CD4-positive, alpha-beta memory T cell (primary cell): ENCODE measurements at regions not wholly inside any gene's neighbourhood (a gene's known extent, or its start where the extent isn't known, plus 50 kb on each side); places are given as distances from the start of the nearest gene placed in this dataset.

Experiments
- CTCF ChIA-PET: fragments of 350-600 bp; sonication (Branson Sonifier 250); formaldehyde crosslinking; loops from one replicate; lab custom pipeline; 2021; ENCODE audit warnings: inconsistent platforms; ENCODE audit not compliant: partially characterized antibody; lab: Charles Lee
- POLR2A ChIA-PET: fragments of 350-600 bp; sonication (Branson Sonifier 250); formaldehyde crosslinking; loops from one replicate; lab custom pipeline; 2021; ENCODE audit not compliant: partially characterized antibody; lab: Charles Lee
- DNase-seq, 5 donors: peaks; one replicate each; pipeline versions ENCODE4 v3.0.0 to v3.0.0-alpha.2; 2020 to 2022; ENCODE audit warnings: mixed read lengths in 1 of 5
- H3K27ac ChIP-seq: one replicate; pipeline ENCODE4 v1.7.0; 2013; ENCODE audit warnings: low read depth, low read length
- H3K27me3 ChIP-seq: 2 replicates; pipeline ENCODE4 v1.7.0; 2013; ENCODE audit warnings: mild to moderate bottlenecking, low read length, moderate library complexity; ENCODE audit not compliant: insufficient read depth
- H3K36me3 ChIP-seq: 2 replicates; pipeline ENCODE4 v1.7.0; 2013; ENCODE audit warnings: mild to moderate bottlenecking, low read length, moderate library complexity; ENCODE audit not compliant: insufficient read depth
- H3K4me1 ChIP-seq: 2 replicates; pipeline ENCODE4 v1.7.0; 2013; ENCODE audit warnings: mild to moderate bottlenecking, low read length, moderate library complexity; ENCODE audit not compliant: insufficient read depth
- H3K4me3 ChIP-seq, 2 donors: one replicate each; pipeline ENCODE4 v1.7.0; 2013; ENCODE audit warnings: low read length in 2 of 2, mild to moderate bottlenecking in 1 of 2
- H3K9me3 ChIP-seq, 2 donors: one replicate each; pipeline ENCODE4 v1.7.0; 2013; ENCODE audit warnings: low read length in 2 of 2, control low read depth in 1 of 2; ENCODE audit not compliant: control insufficient read depth in 1 of 2
- H3K27ac Mint-ChIP-seq, 7 donors: one replicate each; pipeline ENCODE4 v1.8.0; 2020 to 2021; ENCODE audit warnings: mixed read lengths in 7 of 7, mild to moderate bottlenecking in 6 of 7, inconsistent platforms in 3 of 7, moderate library complexity in 3 of 7
- H3K27me3 Mint-ChIP-seq, 2 donors: one replicate each; pipeline ENCODE4 v1.8.0; 2020 to 2021; ENCODE audit warnings: mixed read lengths in 2 of 2
- H3K36me3 Mint-ChIP-seq, 2 donors: one replicate each; pipeline ENCODE4 v1.8.0; 2020 to 2021; ENCODE audit warnings: mixed read lengths in 2 of 2, inconsistent platforms in 1 of 2, mild to moderate bottlenecking in 1 of 2
- H3K4me1 Mint-ChIP-seq, 4 donors: one replicate each; pipeline ENCODE4 v1.8.0; 2020 to 2021; ENCODE audit warnings: mixed read lengths in 4 of 4, mild to moderate bottlenecking in 1 of 4
- H3K4me3 Mint-ChIP-seq, 8 donors: one replicate each; pipeline ENCODE4 v1.8.0; 2020 to 2021; ENCODE audit warnings: mixed read lengths in 8 of 8, mild to moderate bottlenecking in 7 of 8, moderate library complexity in 6 of 8, inconsistent platforms in 3 of 8
- H3K9me3 Mint-ChIP-seq, 8 donors: one replicate each; pipeline ENCODE4 v1.8.0; 2020 to 2021; ENCODE audit warnings: mixed read lengths in 8 of 8, mild to moderate bottlenecking in 5 of 8, inconsistent platforms in 3 of 8, moderate library complexity in 1 of 8
- intact Hi-C: fragments of 100-400 bp; cut with micrococcal nuclease; formaldehyde crosslinking; loops from one replicate; pipeline ENCODE4 v1.15.1; 2023

GRCh38 chr3:59116233-59116537 lies 66.4 kb upstream of the CFAP20DC start:
- DNase-seq, result no peak
- peaks cover 1 to 3% of the 10 kb centered on the region in 2 donors for H3K27me3 Mint-ChIP-seq
- peak overlapping the region in 5 of 8 donors; percentile 9 to 71 (median 38) for H3K4me3 Mint-ChIP-seq
- Histone ChIP-seq H3K27me3 (no peaks in the 10 kb centered on the region), H3K27ac (no peak overlapping the region), H3K4me1 (no peaks in the 10 kb centered on the region), H3K4me3 (no peak overlapping the region), H3K9me3 (no peaks in the 10 kb centered on the region), H3K36me3 (no peaks in the 10 kb centered on the region)
- no peaks in the 10 kb centered on the region for H3K36me3 Mint-ChIP-seq
- POLR2A ChIA-PET, result no interaction called here
- H3K27ac Mint-ChIP-seq, result no peak overlapping the region
- CTCF ChIA-PET, result no interaction called here
- intact Hi-C loops, result no loop called here
- H3K4me1 Mint-ChIP-seq, result peaks cover 0 to 5% (median under 1%) of the 10 kb centered on the region in 4 donors
- peaks cover 0 to 2% (median 0%) of the 10 kb centered on the region in 8 donors for H3K9me3 Mint-ChIP-seq

- Histone ChIP-seq H3K9me3 (no peaks in the 10 kb centered on the region), H3K4me3 (no peak overlapping the region), H3K36me3 (no peaks in the 10 kb centered on the region), H3K27ac (no peak overlapping the region), H3K4me1 (no peaks in the 10 kb centered on the region), H3K27me3 (no peaks in the 10 kb centered on the region)
- peaks cover 0 to 2% (median 0%) of the 10 kb centered on the region in 8 donors for H3K9me3 Mint-ChIP-seq
- DNase-seq, result no peak
- CTCF ChIA-PET, result no interaction called here
- POLR2A ChIA-PET, result no interaction called here
- H3K4me3 Mint-ChIP-seq, result peak overlapping the region in 7 of 8 donors; percentile 9 to 71 (median 38)
- no peaks in the 10 kb centered on the region for H3K36me3 Mint-ChIP-seq
- H3K27me3 Mint-ChIP-seq, result peaks cover 1 to 3% of the 10 kb centered on the region in 2 donors
- peak overlapping the region in 1 of 7 donors; percentile 58 for H3K27ac Mint-ChIP-seq
- H3K4me1 Mint-ChIP-seq, result peaks cover 0 to 5% (median under 1%) of the 10 kb centered on the region in 4 donors
- intact Hi-C loops, result no loop called here
Measured at GRCh38 chr3:59115364-59116232, 65.8 kb upstream of the CFAP20DC start.

GRCh38 chr3:59107856-59108815 lies 58.3 kb upstream of the CFAP20DC start:
- no peak overlapping the region for H3K27ac Mint-ChIP-seq
- H3K4me1 ChIP-seq, result no peaks in the 10 kb centered on the region
- intact Hi-C loops, result no loop called here
- no peak overlapping the region for H3K27ac ChIP-seq
- POLR2A ChIA-PET, result no interaction called here
- no peak overlapping the region for H3K4me3 ChIP-seq
- H3K27me3 ChIP-seq, result no peaks in the 10 kb centered on the region
- H3K9me3 Mint-ChIP-seq, result no peaks in the 10 kb centered on the region
- no peaks in the 10 kb centered on the region for H3K36me3 ChIP-seq
- H3K27me3 Mint-ChIP-seq, result no peaks in the 10 kb centered on the region
- H3K4me1 Mint-ChIP-seq, result peaks cover 0 to 1% (median 0%) of the 10 kb centered on the region in 4 donors
- DNase-seq, result no peak
- no peaks in the 10 kb centered on the region for H3K36me3 Mint-ChIP-seq
- CTCF ChIA-PET, result interaction anchor here (1.4 kb wide), 1 partner anchor 20 kb away, joined by 3 read pairs; no protein-coding TSS in a partner anchor
- H3K4me3 Mint-ChIP-seq, result no peak overlapping the region
- no peaks in the 10 kb centered on the region for H3K9me3 ChIP-seq

- no peaks in the 10 kb centered on the region for H3K9me3 Mint-ChIP-seq
- Histone ChIP-seq H3K36me3 (no peaks in the 10 kb centered on the region), H3K4me3 (no peak overlapping the region), H3K27ac (no peak overlapping the region), H3K9me3 (no peaks in the 10 kb centered on the region), H3K4me1 (no peaks in the 10 kb centered on the region), H3K27me3 (no peaks in the 10 kb centered on the region)
- ChIA-PET POLR2A (no interaction called here), CTCF (no interaction called here)
- DNase-seq, result no peak
- H3K36me3 Mint-ChIP-seq, result no peaks in the 10 kb centered on the region
- H3K4me1 Mint-ChIP-seq, result peaks cover 0 to 1% (median 0%) of the 10 kb centered on the region in 4 donors
- H3K27ac Mint-ChIP-seq, result no peak overlapping the region
- H3K4me3 Mint-ChIP-seq, result no peak overlapping the region
- intact Hi-C loops, result no loop called here
- peaks cover 0 to 2% of the 10 kb centered on the region in 2 donors for H3K27me3 Mint-ChIP-seq
Measured at GRCh38 chr3:59106085-59106648, 56.3 kb upstream of the CFAP20DC start.

GRCh38 chr3:59103552-59103951 lies 53.7 kb upstream of the CFAP20DC start:
- ChIA-PET POLR2A (no interaction called here), CTCF (no interaction called here)
- no peak overlapping the region for H3K27ac Mint-ChIP-seq
- Histone ChIP-seq H3K4me1 (no peaks in the 10 kb centered on the region), H3K36me3 (no peaks in the 10 kb centered on the region), H3K9me3 (no peaks in the 10 kb centered on the region), H3K27ac (no peak overlapping the region), H3K27me3 (no peaks in the 10 kb centered on the region), H3K4me3 (no peak overlapping the region)
- no peak overlapping the region for H3K4me3 Mint-ChIP-seq
- peaks cover 0 to 1% (median 0%) of the 10 kb centered on the region in 4 donors for H3K4me1 Mint-ChIP-seq
- H3K27me3 Mint-ChIP-seq, result peaks cover 0 to 5% of the 10 kb centered on the region in 2 donors
- no peak for DNase-seq
- no peaks in the 10 kb centered on the region for H3K9me3 Mint-ChIP-seq
- no peaks in the 10 kb centered on the region for H3K36me3 Mint-ChIP-seq
- intact Hi-C loops, result no loop called here

- Histone ChIP-seq H3K9me3 (no peaks in the 10 kb centered on the region), H3K36me3 (no peaks in the 10 kb centered on the region), H3K27me3 (no peaks in the 10 kb centered on the region), H3K27ac (no peak overlapping the region), H3K4me1 (no peaks in the 10 kb centered on the region), H3K4me3 (no peak overlapping the region)
- intact Hi-C loops, result no loop called here
- Mint-ChIP-seq H3K27me3 (peaks cover 5 to 7% of the 10 kb centered on the region in 2 donors), H3K36me3 (no peaks in the 10 kb centered on the region), H3K4me3 (no peak overlapping the region), H3K4me1 (peaks cover 0 to 1% (median 0%) of the 10 kb centered on the region in 4 donors), H3K27ac (no peak overlapping the region), H3K9me3 (peaks cover 4 to 15% (median 7%) of the 10 kb centered on the region in 8 donors)
- ChIA-PET POLR2A (no interaction called here), CTCF (no interaction called here)
- DNase-seq, result no peak
Measured at GRCh38 chr3:59101231-59101736, 51.5 kb upstream of the CFAP20DC start.
